CD4-positive, alpha-beta T cell treated with Interleukin-6 for 4 hours (primary cell): ENCODE measurements at regions not wholly inside any gene's neighbourhood (a gene's known extent, or its start where the extent isn't known, plus 50 kb on each side); places are given as distances from the start of the nearest gene placed in this dataset.
"Not testable (repeated sequence)": the region's sequence is repeated elsewhere in the genome, so short reads cannot be mapped to it uniquely, and the experiment has no call there.

Experiments
- DNase-seq: peaks from one replicate; pipeline ENCODE4 v3.0.0-alpha.2; 2020; ENCODE audit warnings: mixed read lengths

DNA sequence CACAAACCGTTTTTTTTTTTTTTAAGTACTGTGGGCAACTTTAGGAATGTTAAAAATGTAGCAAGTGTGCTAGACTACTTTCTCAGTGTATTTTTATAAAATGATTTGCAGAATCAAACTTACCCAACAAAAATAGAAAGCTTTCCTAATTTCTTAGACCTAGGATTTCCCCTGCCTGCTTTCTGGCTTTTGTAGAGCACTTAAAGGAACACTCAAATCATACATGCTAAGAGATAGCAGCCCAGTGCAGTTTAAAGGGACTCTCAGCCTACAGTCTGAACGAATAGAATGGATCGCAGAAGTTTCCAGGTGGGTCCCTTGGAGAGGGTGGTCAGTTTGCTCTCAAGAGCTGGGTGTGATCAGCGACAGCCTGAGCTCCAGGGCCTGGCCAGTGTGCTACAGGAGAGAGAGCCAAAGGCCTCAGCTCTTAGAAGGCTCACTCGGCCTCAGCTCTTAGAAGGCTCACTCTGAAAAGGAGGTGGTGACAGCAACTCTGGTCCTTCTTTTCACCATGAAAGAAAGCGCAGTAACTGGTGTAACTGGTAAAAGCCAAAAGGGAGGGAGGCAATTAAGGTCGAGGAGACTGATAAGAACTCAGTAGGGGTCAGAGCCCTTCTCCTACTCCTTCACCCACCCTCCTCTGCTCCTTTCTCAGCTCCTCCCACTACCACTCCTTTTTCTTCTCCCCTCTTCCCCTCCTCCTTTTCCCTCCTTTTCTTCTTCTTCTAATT, 142.4 kb downstream of the ZFP64 start:
- DNase-seq, result no peak

DNA sequence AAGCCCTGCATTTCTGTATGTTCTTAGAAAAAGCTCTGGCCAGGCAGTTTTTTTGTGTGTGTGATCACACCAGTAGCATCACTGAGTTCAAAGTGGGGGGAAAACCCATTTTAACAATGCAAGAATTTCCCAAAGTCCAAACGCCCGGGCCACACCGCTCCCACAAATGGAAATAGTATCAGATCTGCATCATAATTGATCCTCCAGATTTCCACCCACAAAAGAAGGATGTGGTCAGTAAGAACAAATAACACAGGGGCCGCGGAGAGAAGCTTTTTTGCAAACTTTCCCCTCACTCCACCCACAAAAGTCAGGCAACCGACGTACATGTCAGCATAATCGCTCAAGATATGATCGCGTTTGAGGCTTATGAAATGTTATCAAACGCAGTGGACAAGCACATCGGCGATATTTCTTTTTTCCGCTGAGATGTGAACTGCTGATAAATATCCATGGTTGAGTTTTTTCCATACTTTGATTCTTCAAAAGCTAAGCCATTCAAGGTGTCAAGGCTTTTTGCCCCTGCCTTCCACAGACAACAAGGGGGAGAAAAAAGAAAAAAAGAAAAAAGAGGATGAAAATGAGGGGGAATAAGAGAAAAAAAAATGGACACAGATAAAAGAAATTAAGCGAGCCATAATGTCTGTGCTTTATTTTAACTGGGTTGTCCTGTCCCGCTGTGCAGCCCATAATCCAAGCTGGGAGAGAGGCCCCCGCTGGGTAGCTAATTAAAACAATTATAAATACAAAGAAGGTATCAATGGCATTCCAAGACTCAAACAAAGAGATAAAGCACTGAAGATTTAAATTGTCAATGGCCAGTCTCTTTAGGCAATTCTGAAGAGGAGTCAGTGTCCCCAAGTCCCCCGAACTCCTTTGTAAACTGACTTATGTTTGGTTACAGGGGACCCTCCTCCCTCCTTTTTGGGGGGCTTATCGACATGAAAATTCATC, 143.5 kb downstream of the ZFP64 start:
- no peak for DNase-seq

DNA sequence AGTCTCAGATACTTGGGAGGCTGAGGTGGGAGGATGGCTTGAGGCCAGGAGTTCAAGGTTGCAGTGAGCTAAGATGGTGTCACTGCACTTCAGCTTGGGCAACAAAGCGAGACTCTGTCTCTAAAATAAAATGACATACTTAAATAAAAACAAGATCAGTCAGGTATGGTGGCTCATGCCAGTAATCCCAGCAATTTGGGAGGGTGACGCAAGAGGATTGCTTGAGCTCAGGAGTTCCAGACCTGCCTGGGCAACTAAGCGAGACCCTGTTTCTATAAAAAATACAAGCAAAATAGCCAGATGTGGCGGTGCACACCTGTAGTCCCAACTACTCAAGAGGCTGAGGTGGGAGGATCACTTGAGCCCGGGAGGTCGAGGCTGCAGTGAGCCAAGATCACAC, 149.6 kb downstream of the ZFP64 start:
- DNase-seq, result no peak

DNA sequence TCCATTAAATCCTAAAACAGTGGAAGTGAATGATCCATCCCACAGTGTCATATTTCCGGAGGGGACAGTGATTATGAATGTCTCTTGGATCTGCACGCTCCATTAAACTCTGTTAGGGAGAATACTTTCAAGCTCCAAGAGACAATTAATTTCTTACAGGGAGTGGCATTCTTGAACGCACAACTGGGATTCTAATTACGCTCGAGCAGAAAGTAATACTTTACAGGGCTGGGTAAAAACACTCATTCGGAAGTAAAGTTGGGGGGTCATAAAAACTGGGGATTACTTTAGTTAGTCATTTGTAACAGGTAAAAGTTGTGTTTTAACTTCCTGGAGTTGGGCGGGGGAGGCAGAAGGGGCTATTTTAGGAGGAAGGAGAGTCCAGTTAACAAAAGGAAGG, 151.8 kb downstream of the ZFP64 start:
- DNase-seq, result no peak

DNA sequence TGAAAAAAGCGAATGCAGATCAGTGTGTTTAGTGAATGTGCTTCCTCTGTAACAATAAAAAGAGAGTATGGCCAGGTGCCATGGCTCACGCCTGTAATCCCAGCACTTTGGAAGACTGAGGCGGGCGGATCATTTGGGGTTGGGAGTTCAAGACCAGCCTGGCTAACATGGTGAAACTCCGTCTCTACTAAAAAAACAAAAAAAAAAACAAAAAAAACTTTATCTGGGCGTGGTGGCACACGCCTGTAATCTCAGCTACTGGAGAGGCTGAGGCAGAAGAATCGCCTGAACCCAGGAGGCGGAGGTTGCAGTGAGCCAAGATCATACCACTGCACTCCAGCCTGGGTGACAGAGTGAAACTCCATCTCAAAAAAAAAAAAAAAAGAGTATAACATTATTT, 152.9 kb downstream of the ZFP64 start:
- DNase-seq, result not testable (repeated sequence)

DNA sequence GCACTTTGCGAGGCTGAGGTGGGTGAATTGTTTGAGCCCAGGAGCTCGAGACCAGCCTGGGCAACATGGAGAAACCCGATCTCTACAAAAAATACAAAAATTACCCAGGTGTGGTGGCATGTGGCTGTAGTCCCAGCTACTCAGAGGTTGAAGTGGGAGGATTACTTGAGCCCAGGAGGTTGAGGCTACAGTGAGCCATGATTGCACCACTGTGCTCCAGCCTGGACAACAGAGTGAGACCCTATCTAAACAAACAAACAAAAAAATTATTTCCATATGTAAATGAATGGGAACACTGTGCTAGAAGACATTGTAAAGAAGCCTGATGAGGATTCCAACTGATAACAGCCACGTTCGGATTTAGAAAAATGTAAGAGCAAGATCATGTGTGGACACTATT, 154.2 kb downstream of the ZFP64 start:
- no peak for DNase-seq

DNA sequence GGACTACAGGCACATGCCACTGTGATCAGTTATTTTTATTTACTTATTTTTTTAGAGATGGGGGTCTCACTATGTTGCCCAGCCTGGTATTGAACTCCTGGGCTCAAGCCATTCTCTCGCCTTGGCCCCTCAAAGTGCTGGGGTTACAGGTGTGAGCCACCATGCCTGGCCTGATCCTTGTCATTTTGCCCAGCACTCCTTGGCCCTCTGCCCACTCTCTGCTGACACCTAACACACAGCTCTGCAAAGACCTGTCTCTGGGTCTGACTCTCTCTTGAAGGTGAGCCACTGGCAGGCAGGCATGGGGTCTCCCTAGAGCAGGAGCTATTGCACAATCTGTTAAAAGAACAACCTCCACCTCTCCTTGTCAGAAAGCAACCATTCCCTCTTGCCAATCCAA, 155.6 kb downstream of the ZFP64 start:
- DNase-seq, result no peak

DNA sequence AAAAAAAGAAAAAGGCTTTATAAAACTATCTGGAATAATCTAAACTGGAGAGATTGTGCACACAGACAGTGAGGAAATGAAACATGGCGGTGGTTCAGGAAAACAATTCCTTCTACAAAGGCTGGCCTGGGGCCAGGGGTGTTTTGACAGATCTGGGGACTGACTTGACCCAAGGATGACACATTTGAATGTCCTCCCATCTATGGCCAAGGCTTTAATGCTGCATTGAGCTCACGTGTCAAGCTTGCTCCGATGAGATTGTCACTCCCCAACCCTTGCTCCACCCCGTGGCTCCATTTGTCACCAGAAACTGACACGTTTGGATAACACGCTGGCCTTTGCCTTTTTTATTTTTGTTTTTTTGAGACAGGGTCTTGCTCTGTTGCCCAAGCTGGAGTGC, 156.1 kb downstream of the ZFP64 start:
- no peak for DNase-seq

DNA sequence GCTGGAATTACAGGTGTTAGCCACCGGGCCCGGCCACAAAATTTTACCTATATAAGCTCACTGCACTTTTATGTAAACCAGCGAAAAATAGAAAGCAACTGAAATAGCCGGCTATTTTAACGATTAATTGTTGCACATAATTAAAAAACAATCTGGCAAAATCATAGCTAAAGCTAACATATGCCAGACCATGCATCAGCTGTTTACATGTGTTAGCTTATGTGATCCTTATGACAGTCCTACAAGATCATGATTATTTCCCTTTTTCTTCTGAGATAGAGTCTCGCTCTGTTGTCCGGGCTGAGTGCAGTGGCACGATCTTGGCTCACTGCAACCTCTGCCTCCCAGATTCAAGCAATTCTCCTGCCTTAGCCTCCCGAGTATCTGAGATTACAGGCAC, 157.0 kb downstream of the ZFP64 start:
- DNase-seq, result no peak

DNA sequence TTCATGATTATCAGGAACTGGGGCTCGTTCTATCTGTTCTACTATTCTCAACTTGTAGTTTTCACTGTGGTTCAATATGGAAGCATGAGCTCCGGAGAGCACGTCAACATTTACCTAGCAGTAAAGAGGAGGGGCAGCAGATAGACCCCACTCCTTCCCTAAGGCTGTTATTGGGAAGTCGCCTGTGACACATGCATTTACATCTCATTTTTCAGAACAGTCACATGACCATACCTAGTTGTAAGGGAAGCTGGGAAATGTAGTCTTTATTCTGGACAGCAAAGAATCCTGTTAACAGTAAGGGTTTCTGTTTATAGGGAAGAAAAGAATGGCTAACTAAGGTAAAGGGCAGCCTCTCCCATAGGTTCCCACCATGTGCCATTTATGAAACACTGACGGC, 158.3 kb downstream of the ZFP64 start:
- DNase-seq, result no peak

DNA sequence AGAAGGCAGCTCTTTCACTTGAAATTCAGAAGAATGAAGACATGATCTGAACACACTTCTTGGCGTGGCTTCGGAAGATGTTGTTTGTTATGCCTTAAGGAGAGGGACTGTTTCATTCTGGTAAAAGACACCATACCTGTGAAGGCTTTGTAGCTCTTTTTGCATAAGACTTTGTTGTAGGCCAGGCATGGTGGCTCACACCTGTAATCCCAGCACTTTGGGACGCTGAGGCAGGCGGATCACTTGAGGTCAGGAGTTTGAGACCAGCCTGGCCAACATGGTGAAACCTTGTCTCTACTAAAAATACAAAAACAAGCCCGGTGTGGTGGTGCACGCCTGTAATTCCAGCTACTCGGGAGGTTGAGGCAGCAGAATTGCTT, 159.3 kb downstream of the ZFP64 start:
- not testable (repeated sequence) for DNase-seq

DNA sequence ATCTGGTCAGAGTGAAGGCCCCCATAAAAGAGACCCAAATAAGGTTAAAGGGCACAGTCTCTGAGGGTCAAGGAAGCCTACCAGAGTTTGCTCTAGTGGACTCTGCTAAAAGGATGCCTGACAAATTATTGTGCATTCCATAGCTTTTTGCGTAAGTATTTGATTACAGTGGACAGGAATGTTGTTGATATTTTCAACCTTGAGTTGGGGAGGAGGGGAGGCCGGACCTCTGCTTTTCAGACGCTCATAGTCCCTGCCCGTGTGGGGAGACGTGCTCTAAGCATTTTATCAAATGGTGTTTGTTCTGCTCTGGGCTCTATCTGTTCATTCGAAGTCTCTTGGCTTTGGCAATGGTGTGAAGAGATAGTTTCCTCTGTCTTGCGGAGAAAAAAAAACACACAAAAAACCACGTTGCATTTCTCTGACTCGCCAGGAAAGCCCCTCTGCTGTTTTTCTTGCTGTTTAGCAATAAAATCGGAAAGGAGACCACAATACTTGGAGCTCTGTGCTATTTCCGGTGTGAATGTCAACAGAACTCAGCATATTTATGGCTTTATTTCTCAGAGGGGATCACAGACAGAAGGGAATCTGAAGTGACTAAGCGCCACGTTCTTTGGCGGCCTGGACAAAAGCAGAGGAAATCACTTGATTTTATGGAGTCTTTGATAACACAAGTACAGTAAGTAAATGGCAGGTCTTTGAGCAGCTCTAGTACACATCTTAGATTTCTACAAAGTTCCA, 159.8 kb downstream of the ZFP64 start:
- no peak for DNase-seq

DNA sequence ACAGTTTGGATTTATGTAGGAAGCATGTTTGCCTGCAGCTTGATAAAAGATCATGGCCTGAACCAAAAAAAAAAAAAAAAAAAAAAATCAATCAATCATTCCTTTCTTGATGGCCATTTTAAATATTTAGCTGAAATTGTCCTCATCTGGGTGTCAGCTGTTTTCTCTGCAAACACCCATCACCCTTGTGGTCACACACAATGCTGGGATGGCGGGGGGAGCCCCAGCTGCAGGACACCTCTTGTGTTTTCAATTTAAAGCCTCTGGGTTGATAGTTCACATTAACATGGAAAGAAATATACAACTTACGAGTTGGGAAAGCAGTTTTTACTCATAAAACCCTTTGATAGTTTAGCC, 160.4 kb downstream of the ZFP64 start:
- DNase-seq, result no peak

DNA sequence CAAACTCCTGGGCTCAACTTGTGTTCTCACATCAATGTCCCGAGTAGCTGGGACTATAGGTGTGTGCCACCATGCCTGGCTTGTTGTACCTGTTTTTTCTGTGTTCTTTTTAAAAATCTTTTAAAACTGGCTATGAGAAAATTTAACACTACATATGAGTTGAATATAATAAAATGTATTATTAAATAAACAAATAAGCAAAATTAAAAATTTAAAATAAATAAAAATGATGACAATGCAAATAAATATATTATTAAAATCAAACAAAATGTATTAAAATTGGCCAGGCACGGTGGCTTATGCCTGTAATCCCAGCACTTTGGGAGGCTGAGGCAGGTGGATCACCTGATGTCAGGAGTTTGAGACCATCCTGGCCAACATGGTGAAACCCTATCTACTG, 162.4 kb downstream of the ZFP64 start:
- not testable (repeated sequence) for DNase-seq

DNA sequence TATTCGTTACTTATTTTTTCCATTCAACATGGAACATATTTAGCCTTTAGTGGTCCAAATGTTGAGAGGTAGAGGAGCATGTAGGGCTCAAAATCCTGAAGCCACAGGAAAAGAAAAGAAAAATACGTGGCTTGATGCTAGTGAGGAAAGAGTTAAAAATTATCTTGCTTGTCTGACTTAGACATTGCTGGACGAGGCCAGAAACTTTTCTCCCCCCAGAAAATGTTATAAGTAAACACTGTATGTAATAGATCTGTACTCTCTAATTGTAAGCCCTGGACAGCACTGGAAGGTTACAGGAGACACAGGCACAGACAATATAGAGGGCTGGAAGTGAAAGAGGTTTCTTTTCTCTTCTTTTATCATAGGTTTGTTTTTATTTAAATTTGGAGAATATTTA, 165.6 kb downstream of the ZFP64 start:
- no peak for DNase-seq

DNA sequence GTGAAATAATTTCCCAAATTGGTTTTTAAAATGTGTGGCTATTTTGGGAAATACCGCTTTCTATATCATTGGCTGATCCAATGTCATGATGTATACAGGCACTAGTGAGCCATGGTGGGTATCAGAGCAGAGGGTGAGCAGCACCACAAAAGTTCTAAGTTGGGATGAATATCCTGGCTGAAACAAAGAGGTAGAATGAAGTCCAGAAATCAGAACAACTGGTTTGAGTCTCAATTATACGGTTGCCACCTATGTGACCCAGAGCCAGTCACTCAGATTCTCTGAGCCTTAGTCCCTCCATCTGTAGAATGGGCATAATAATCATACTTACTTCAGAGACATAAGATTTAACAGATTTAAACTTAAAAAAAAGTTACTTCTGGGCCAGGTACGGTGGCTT, 172.3 kb downstream of the ZFP64 start:
- no peak for DNase-seq

DNA sequence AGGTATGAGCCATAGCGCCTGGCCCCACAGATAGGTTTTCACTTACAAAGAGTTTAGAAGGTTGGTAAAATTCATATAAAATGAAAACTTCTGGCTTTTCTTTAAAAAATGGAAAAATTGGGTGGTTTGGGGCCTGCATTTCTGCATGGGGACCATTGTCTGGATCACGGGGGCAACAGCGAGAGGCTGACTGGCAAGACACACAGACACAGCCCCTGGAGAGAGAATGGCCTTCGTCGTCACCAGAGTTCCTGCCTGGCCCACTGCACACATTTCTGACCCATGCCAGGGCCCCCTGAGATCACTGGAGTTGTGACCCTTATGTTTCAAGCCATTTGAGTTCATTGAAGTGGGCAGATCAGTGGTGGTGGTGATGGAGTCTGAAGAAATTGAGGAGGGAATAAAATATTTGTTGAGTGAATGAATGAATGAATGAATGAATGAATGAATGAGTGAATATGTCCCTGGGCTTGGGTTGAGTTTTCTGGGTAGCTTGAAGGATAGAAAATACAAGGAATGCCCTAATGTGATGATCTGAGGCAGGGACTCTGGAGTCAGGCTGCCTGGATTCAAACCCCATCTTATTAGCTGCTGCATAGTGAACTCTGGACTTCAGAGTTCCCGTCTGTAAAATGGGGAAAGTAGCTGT, 173.8 kb downstream of the ZFP64 start:
- no peak for DNase-seq

DNA sequence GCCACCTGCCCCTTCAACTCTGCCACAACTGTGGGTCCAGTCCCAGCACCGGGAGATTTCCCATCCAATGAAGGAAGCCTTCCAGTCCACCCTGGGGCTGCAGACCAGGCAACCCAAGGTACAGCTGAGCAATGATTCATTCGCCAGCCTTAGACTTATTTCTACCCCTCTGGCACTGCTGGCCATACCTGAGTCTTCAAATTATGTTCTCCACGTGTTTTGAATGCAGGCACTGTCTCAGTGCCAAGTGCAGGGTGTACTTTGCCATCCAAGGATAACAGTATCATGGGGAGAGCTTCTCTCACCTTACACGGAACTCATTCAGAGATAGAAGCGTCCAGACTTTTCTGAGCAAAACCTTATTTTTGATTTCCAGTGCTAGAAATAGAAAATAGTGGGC, 175.6 kb downstream of the ZFP64 start:
- no peak for DNase-seq

DNA sequence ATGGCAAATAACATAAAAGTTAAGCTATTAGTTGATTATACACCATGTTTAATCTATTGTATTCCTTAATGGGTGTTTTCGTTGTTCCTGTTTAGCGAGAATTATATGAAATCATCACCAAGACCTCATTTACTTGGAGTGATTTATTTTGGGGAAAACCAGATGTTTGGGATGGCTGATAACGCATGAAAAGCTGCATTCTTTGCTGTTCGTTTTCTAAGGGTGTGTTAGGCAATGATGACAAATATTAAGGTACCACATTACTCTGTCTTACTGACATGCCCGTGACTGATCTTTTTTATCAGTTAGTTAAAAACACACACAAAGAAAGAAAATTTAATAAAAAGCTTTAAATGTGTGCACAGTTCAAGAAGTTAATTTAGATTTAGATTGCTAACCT, 176.4 kb downstream of the ZFP64 start:
- no peak for DNase-seq

DNA sequence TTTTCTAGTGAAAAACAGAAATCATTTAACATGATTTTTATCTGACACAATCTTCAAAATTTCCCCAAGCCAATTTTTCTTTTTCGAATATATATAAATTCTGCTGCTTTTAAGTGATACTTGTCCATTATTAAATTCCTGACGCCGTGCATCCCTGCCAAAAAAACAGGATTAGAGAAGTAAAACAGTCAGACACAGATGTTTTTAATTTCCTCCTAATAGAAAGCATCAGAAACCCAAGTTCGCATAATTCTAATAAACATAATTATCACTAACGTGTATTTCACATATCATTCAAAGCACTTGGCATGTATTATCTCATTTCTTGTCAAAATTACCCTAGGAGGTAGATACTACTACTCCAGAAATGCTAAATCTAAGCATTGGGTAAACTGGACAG, 179.5 kb downstream of the ZFP64 start:
- DNase-seq, result no peak

DNA sequence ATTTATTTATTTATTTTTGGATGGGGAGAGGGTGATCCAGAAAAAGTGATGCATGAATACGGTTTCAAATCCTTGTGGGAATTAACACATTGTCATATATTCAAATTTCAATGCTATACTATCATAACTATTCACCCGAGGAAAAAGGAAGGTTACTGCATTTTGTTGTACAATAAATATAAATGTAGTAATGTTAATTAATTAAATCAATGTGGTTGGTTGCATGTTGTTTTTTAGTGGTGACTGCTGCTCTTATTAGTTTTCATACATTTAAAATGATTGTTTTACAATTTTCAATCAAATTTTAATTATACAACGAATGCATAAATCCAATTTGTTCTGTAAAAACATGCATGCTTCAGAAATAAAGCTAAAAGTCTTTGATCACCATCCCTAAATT, 180.5 kb downstream of the ZFP64 start:
- DNase-seq, result no peak

DNA sequence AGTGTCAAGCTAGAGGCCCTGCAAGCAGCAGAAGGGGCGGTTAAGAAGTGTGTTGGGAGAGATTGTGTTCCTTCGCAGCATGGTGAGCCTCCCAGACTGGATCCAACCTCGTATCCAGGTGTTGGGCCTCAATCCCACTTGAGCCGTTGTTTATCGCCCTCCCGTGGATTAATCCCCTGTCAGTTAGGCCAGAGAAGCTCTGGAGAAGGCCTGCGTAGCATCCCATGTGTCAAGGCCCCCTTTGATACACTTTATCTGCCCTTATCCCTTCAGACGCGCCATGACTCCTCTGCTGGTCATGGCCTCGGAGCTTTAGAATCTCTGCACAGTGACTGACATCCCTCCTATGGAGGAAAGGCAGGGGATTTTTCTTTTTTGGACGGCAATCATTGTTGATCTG, 181.0 kb downstream of the ZFP64 start:
- no peak for DNase-seq

DNA sequence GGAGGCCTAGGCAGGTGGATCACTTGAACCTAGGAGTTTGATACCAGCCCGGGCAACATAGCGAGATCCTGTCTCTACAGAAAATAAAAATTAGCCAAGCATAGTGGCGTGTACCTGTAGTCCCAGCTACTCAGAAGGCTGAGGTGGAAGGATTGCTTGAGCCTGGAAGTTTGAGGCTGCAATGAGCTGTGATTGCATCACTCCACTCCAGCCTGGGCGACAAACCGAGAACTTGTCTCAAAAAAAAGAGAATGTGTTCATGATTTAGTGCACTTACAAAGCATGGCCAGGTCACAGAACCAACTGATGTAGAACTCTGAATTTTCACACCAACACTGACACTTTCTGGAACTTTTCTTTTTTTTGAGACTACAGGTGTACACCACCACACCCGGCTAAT, 182.7 kb downstream of the ZFP64 start:
- DNase-seq, result no peak
